ENCODE measurements at regions not wholly inside any gene's neighbourhood (a gene's known extent, or its start where the extent isn't known, plus 50 kb on each side); places are given as distances from the start of the nearest gene placed in this dataset.

DNA sequence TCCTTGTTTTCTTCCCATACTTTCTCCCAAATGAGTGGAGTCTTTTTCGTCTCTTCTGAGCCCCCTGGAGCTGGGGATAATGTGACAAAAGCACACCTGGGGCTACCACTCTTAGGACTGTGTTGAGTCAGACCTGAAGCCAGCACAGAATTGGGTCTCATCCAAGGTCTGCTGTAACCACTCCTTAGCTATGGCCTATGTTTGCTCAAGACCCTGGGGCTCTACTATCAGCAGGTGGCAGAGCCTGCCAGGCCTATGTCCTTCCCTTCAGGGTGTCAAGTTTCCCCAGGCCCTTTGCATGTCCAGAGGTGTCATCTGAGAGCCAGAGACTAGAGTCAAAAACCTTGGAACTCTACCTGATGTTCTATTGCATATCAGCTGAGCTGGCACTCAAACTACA is 335.7 kb downstream of the DDX10 start:
- TF ChIP-seq, protein P1, sequence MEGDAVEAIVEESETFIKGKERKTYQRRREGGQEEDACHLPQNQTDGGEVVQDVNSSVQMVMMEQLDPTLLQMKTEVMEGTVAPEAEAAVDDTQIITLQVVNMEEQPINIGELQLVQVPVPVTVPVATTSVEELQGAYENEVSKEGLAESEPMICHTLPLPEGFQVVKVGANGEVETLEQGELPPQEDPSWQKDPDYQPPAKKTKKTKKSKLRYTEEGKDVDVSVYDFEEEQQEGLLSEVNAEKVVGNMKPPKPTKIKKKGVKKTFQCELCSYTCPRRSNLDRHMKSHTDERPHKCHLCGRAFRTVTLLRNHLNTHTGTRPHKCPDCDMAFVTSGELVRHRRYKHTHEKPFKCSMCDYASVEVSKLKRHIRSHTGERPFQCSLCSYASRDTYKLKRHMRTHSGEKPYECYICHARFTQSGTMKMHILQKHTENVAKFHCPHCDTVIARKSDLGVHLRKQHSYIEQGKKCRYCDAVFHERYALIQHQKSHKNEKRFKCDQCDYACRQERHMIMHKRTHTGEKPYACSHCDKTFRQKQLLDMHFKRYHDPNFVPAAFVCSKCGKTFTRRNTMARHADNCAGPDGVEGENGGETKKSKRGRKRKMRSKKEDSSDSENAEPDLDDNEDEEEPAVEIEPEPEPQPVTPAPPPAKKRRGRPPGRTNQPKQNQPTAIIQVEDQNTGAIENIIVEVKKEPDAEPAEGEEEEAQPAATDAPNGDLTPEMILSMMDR (IDR thresholded peaks at IDR 0.05) = no peak
- TF ChIP-seq EZH2phosphoT487 (IDR thresholded peaks at IDR 0.05) = no peak

All from neural progenitor cell (in vitro differentiated cells).